ENCODE measurements at regions not wholly inside any gene's neighbourhood (a gene's known extent, or its start where the extent isn't known, plus 50 kb on each side); places are given as distances from the start of the nearest gene placed in this dataset.

GRCh38 chr14:26995301-26995700 lies 397.5 kb upstream of the NOVA1 start:
- Histone ChIP-seq H4K12ac (ENCODE audit: low read depth, low read length) (no peak overlapping the region), H3K9me3 (ENCODE audit: insufficient read depth, low read depth, low read length) (no peaks in the 10 kb centered on the region), H3K79me2 (ENCODE audit: control insufficient read depth, insufficient read depth, low read length, poor library complexity) (no peaks in the 10 kb centered on the region), H3K14ac (ENCODE audit: low read length) (no peak overlapping the region), H2BK12ac (ENCODE audit: low read length) (no peak overlapping the region), H3K4me1 (ENCODE audit: control insufficient read depth in 1 of 2, insufficient read depth in 2 of 2, low read length in 2 of 2) (no peaks in the 10 kb centered on the region), H3K9ac (ENCODE audit: low read length) (no peak overlapping the region), H3K18ac (ENCODE audit: low read length) (no peak overlapping the region), H2BK120ac (ENCODE audit: insufficient read depth, low read length, poor library complexity) (no peak overlapping the region), H2BK5ac (ENCODE audit: low read depth, low read length, poor library complexity) (no peak overlapping the region), H3K79me1 (ENCODE audit: low read length) (no peaks in the 10 kb centered on the region), H3K23ac (ENCODE audit: low read length) (no peak overlapping the region), H3K27ac (ENCODE audit: low read depth, low read length) (no peak overlapping the region), H3K4me3 (ENCODE audit: low read depth, low read length) (no peak overlapping the region), H3K36me3 (ENCODE audit: control insufficient read depth in 1 of 2, insufficient read depth in 2 of 2, low read length in 2 of 2) (no peaks in the 10 kb centered on the region), H3K4me2 (ENCODE audit: low read length) (no peak overlapping the region), H2AFZ (ENCODE audit: insufficient read depth, low read length, poor library complexity) (no peak overlapping the region), H3K4ac (ENCODE audit: low read depth, low read length) (no peak overlapping the region), H4K91ac (ENCODE audit: low read depth, low read length) (no peak overlapping the region), H2AK5ac (ENCODE audit: low read length) (no peak overlapping the region), H3K27me3 (ENCODE audit: insufficient read depth, low read length) (no peaks in the 10 kb centered on the region), H4K8ac (ENCODE audit: low read depth, low read length) (no peak overlapping the region)
- DNase-seq, result no peak

- H4K91ac ChIP-seq (ENCODE audit: low read depth, low read length), result no peak overlapping the region
- H3K23ac ChIP-seq (ENCODE audit: low read length), result no peak overlapping the region
- no peak overlapping the region for H3K4me2 ChIP-seq (ENCODE audit: low read length)
- H2AFZ ChIP-seq (ENCODE audit: insufficient read depth, low read length, poor library complexity), result no peak overlapping the region
- H3K9ac ChIP-seq (ENCODE audit: low read length), result no peak overlapping the region
- H3K36me3 ChIP-seq (ENCODE audit: control insufficient read depth in 1 of 2, insufficient read depth in 2 of 2, low read length in 2 of 2), result no peaks in the 10 kb centered on the region
- no peak overlapping the region for H3K4ac ChIP-seq (ENCODE audit: low read depth, low read length)
- no peak overlapping the region for H4K12ac ChIP-seq (ENCODE audit: low read depth, low read length)
- H3K79me2 ChIP-seq (ENCODE audit: control insufficient read depth, insufficient read depth, low read length, poor library complexity), result no peaks in the 10 kb centered on the region
- H4K8ac ChIP-seq (ENCODE audit: low read depth, low read length), result no peak overlapping the region
- no peaks in the 10 kb centered on the region for H3K79me1 ChIP-seq (ENCODE audit: low read length)
- no peak overlapping the region for H3K27ac ChIP-seq (ENCODE audit: low read depth, low read length)
- no peak overlapping the region for H2AK5ac ChIP-seq (ENCODE audit: low read length)
- H3K4me1 ChIP-seq (ENCODE audit: control insufficient read depth in 1 of 2, insufficient read depth in 2 of 2, low read length in 2 of 2), result no peaks in the 10 kb centered on the region
- H3K9me3 ChIP-seq (ENCODE audit: insufficient read depth, low read depth, low read length), result no peaks in the 10 kb centered on the region
- H2BK5ac ChIP-seq (ENCODE audit: low read depth, low read length, poor library complexity), result no peak overlapping the region
- DNase-seq, result no peak
- no CpG with 5 or more reads among the region's 2 CpGs for WGBS (ENCODE audit: extremely low coverage, insufficient coverage, insufficient read length)
- no peak overlapping the region for H3K14ac ChIP-seq (ENCODE audit: low read length)
- H2BK120ac ChIP-seq (ENCODE audit: insufficient read depth, low read length, poor library complexity), result no peak overlapping the region
- H3K18ac ChIP-seq (ENCODE audit: low read length), result no peak overlapping the region
- no peak overlapping the region for H3K4me3 ChIP-seq (ENCODE audit: low read depth, low read length)
- no peaks in the 10 kb centered on the region for H3K27me3 ChIP-seq (ENCODE audit: insufficient read depth, low read length)
- no peak overlapping the region for H2BK12ac ChIP-seq (ENCODE audit: low read length)
Measured at GRCh38 chr14:26996246-26996645, 398.4 kb upstream of the NOVA1 start.

- no peak overlapping the region for H4K8ac ChIP-seq (ENCODE audit: low read depth, low read length)
- H4K12ac ChIP-seq (ENCODE audit: low read depth, low read length), result no peak overlapping the region
- H2AK5ac ChIP-seq (ENCODE audit: low read length), result no peak overlapping the region
- H2BK12ac ChIP-seq (ENCODE audit: low read length), result no peak overlapping the region
- H2AFZ ChIP-seq (ENCODE audit: insufficient read depth, low read length, poor library complexity), result no peak overlapping the region
- H3K9me3 ChIP-seq (ENCODE audit: insufficient read depth, low read depth, low read length), result no peaks in the 10 kb centered on the region
- no peaks in the 10 kb centered on the region for H3K79me2 ChIP-seq (ENCODE audit: control insufficient read depth, insufficient read depth, low read length, poor library complexity)
- H3K27ac ChIP-seq (ENCODE audit: low read depth, low read length), result no peak overlapping the region
- no peak overlapping the region for H3K4ac ChIP-seq (ENCODE audit: low read depth, low read length)
- H2BK120ac ChIP-seq (ENCODE audit: insufficient read depth, low read length, poor library complexity), result no peak overlapping the region
- no peak overlapping the region for H2BK5ac ChIP-seq (ENCODE audit: low read depth, low read length, poor library complexity)
- H4K91ac ChIP-seq (ENCODE audit: low read depth, low read length), result no peak overlapping the region
- H3K27me3 ChIP-seq (ENCODE audit: insufficient read depth, low read length), result no peaks in the 10 kb centered on the region
- H3K18ac ChIP-seq (ENCODE audit: low read length), result no peak overlapping the region
- no peak overlapping the region for H3K23ac ChIP-seq (ENCODE audit: low read length)
- no peaks in the 10 kb centered on the region for H3K36me3 ChIP-seq (ENCODE audit: control insufficient read depth in 1 of 2, insufficient read depth in 2 of 2, low read length in 2 of 2)
- no peak overlapping the region for H3K9ac ChIP-seq (ENCODE audit: low read length)
- no peak for DNase-seq
- no CpG with 5 or more reads among the region's 2 CpGs for WGBS (ENCODE audit: extremely low coverage, insufficient coverage, insufficient read length)
- no peaks in the 10 kb centered on the region for H3K79me1 ChIP-seq (ENCODE audit: low read length)
- H3K4me2 ChIP-seq (ENCODE audit: low read length), result no peak overlapping the region
- H3K4me3 ChIP-seq (ENCODE audit: low read depth, low read length), result no peak overlapping the region
- no peak overlapping the region for H3K14ac ChIP-seq (ENCODE audit: low read length)
- H3K4me1 ChIP-seq (ENCODE audit: control insufficient read depth in 1 of 2, insufficient read depth in 2 of 2, low read length in 2 of 2), result no peaks in the 10 kb centered on the region
Measured at GRCh38 chr14:27002179-27002578, 404.3 kb upstream of the NOVA1 start.

GRCh38 chr14:27006570-27006969 lies 408.7 kb upstream of the NOVA1 start:
- no peak for DNase-seq
- Histone ChIP-seq H3K79me1 (ENCODE audit: low read length) (no peaks in the 10 kb centered on the region), H2AK5ac (ENCODE audit: low read length) (no peak overlapping the region), H3K18ac (ENCODE audit: low read length) (no peak overlapping the region), H3K27ac (ENCODE audit: low read depth, low read length) (no peak overlapping the region), H3K14ac (ENCODE audit: low read length) (no peak overlapping the region), H2AFZ (ENCODE audit: insufficient read depth, low read length, poor library complexity) (no peak overlapping the region), H3K4me1 (ENCODE audit: control insufficient read depth in 1 of 2, insufficient read depth in 2 of 2, low read length in 2 of 2) (no peaks in the 10 kb centered on the region), H2BK12ac (ENCODE audit: low read length) (no peak overlapping the region), H2BK5ac (ENCODE audit: low read depth, low read length, poor library complexity) (no peak overlapping the region), H2BK120ac (ENCODE audit: insufficient read depth, low read length, poor library complexity) (no peak overlapping the region), H3K4me2 (ENCODE audit: low read length) (no peak overlapping the region), H3K4ac (ENCODE audit: low read depth, low read length) (no peak overlapping the region), H3K9ac (ENCODE audit: low read length) (no peak overlapping the region), H3K36me3 (ENCODE audit: control insufficient read depth in 1 of 2, insufficient read depth in 2 of 2, low read length in 2 of 2) (no peaks in the 10 kb centered on the region), H3K4me3 (ENCODE audit: low read depth, low read length) (no peak overlapping the region), H4K12ac (ENCODE audit: low read depth, low read length) (no peak overlapping the region), H3K9me3 (ENCODE audit: insufficient read depth, low read depth, low read length) (no peaks in the 10 kb centered on the region), H4K8ac (ENCODE audit: low read depth, low read length) (no peak overlapping the region), H4K91ac (ENCODE audit: low read depth, low read length) (no peak overlapping the region), H3K27me3 (ENCODE audit: insufficient read depth, low read length) (no peaks in the 10 kb centered on the region), H3K23ac (ENCODE audit: low read length) (no peak overlapping the region), H3K79me2 (ENCODE audit: control insufficient read depth, insufficient read depth, low read length, poor library complexity) (no peaks in the 10 kb centered on the region)
- no CpG with 5 or more reads among the region's 1 CpG for WGBS (ENCODE audit: extremely low coverage, insufficient coverage, insufficient read length)

GRCh38 chr14:27008187-27008586 lies 410.4 kb upstream of the NOVA1 start:
- no peaks in the 10 kb centered on the region for H3K79me2 ChIP-seq (ENCODE audit: control insufficient read depth, insufficient read depth, low read length, poor library complexity)
- H4K8ac ChIP-seq (ENCODE audit: low read depth, low read length), result no peak overlapping the region
- H2AK5ac ChIP-seq (ENCODE audit: low read length), result no peak overlapping the region
- H3K14ac ChIP-seq (ENCODE audit: low read length), result no peak overlapping the region
- no peak overlapping the region for H4K12ac ChIP-seq (ENCODE audit: low read depth, low read length)
- H3K4me1 ChIP-seq (ENCODE audit: control insufficient read depth in 1 of 2, insufficient read depth in 2 of 2, low read length in 2 of 2), result no peaks in the 10 kb centered on the region
- H3K36me3 ChIP-seq (ENCODE audit: control insufficient read depth in 1 of 2, insufficient read depth in 2 of 2, low read length in 2 of 2), result no peaks in the 10 kb centered on the region
- no peaks in the 10 kb centered on the region for H3K9me3 ChIP-seq (ENCODE audit: insufficient read depth, low read depth, low read length)
- H3K23ac ChIP-seq (ENCODE audit: low read length), result no peak overlapping the region
- no peak overlapping the region for H4K91ac ChIP-seq (ENCODE audit: low read depth, low read length)
- no peak overlapping the region for H3K4me2 ChIP-seq (ENCODE audit: low read length)
- no peak overlapping the region for H3K9ac ChIP-seq (ENCODE audit: low read length)
- H3K18ac ChIP-seq (ENCODE audit: low read length), result no peak overlapping the region
- no peak overlapping the region for H2AFZ ChIP-seq (ENCODE audit: insufficient read depth, low read length, poor library complexity)
- no peak overlapping the region for H3K4ac ChIP-seq (ENCODE audit: low read depth, low read length)
- H2BK12ac ChIP-seq (ENCODE audit: low read length), result no peak overlapping the region
- H3K27me3 ChIP-seq (ENCODE audit: insufficient read depth, low read length), result no peaks in the 10 kb centered on the region
- no peak overlapping the region for H3K27ac ChIP-seq (ENCODE audit: low read depth, low read length)
- no peak overlapping the region for H2BK120ac ChIP-seq (ENCODE audit: insufficient read depth, low read length, poor library complexity)
- H3K79me1 ChIP-seq (ENCODE audit: low read length), result no peaks in the 10 kb centered on the region
- no peak for DNase-seq
- no peak overlapping the region for H2BK5ac ChIP-seq (ENCODE audit: low read depth, low read length, poor library complexity)
- H3K4me3 ChIP-seq (ENCODE audit: low read depth, low read length), result no peak overlapping the region
